ENCODE measurements at regions not wholly inside any gene's neighbourhood (a gene's known extent, or its start where the extent isn't known, plus 50 kb on each side); places are given as distances from the start of the nearest gene placed in this dataset.

DNA sequence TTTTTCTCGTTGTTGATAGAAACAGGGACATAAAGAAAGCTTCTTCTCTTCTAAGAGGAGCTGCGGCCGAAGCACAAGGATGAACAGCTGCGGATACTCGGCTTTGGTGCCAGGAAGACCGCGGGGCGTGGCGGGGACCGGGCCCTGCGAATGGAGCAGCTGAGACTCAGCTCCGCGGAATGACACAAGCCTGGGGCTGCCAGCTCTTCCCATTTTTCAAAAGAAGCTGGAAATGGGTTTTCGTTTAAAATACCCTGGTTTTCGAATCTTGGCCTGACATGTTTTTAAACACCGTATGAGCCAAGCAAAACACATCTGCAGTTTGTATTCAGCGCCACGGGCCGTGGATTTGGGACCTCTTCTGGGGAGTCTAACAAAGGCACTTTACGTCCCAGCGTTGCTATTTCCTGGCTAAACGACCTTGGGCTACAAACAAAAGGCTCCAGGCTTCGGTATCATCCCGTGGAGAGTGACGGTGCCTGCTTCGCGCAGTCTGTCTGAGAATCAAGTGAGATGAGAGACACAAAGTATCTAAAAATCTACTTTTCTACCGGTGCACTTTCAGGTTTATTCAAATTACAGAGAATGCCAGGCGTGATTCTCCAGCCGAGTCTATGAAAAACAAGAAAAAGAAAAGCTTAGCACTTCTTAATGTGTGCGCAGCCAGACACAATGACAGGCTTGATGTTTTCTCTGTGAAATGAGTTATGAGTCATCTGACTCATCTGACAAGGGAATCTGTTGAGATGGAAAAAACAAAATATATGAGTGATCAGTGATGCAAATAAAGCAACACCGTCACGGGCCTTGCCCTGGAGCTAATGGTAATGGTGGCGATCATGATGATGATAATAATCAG is 114.0 kb upstream of the TMEM132D start:
- no peak for DNase-seq

DNA sequence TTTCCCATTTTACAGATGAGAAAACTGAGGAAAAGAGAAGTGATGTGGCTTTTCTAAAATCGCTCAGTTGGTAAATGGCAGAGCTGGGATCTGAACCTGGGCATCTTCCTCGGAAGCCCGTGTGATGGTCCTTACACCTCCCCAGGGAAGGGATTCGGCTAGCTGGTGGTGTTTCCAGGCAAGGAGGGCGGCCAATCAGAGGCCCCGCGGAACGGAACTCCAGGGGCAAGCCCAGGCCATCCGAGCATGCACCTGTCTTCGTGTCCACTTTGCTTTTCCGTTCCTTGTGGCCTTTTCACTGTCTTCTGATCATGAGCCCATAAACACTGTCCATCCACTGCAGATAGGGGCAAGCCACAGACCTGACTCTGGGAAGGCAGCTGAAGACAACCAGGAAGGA is 114.8 kb upstream of the TMEM132D start:
- no peak for DNase-seq

DNA sequence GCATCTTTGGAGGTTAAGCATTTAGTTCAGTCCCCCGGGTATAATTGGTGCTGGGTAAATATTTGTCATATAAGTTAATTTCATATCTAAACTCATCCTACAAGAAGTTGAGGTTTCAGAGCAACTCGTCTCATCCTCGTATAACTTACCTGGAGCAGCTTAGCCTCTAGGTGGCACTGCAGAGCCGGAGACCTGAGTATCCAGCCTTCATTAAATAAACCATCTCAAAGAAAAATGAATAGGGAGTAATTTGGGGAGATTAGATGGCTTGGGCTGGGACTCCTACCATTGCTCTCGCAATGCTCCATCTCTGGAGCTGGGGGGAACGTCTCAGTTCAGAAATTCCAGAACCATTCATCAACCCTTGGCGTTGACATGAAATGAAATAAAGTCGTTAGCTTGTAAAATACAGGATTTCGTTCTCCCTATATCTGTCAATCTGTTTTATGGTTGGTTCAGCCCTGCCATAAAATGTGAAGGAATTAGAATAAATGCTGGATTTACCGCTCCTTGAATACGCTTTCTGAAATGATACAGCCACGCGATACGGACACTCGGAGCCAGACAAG is 122.9 kb upstream of the TMEM132D start:
- peak; percentile 43 for DNase-seq

DNA sequence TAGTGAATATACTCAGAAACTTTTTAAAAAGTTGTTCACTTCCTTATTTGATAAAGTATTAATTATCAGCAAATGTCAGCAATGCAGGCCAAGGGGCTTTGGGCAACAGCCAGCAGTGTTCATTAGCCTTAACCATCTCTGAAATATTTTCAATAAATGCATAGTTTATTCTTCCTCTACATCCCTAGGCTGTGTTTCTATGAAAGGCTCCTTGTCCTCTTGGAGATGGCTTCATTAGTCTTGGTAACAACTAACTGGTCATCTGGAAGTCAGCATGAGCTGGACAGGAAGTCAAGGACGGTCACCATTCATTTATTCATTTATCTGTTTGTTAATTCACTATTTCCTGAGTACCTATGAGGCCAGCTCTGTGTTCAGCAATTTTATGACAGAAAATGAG is 124.0 kb upstream of the TMEM132D start:
- no peak for DNase-seq

DNA sequence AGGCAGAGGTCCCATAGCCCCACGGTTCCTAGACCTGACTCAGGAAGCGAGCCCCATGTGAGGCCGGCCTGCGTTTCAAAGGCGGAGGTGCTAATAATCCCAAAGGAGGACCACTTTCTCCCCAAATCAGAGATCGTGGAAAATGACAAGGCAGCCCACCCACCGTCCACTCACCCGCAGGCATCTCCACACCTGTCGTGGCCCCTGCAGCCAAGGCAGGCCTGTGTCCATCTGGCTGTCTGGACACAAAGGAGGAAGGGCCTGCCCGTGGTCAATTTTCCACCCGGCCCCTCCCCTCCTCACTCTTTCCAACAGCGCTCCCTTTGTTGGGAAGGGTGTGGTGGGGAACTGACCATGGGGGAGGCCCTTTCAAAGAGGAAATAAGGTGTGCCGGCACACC is 125.3 kb upstream of the TMEM132D start:
- no peak for DNase-seq

DNA sequence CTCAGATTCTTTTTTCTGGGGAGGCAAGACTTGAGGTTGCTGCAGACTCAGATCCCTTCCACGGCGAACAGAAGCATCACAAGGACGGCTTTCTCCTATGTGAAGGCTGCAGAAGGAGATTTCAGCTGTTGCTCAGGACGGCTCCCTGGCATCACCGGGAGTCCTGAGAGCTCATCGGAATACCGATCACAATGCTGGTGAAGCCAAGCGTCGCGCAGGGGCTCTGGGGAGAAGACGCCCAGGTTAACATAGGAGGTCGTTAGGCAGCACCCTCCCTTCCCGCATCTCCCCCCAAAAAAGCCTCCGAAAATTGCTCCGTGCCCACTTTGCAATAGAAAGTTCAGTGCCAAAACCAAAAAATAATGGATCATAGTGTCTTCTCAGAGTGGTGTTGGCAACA is 127.2 kb upstream of the TMEM132D start:
- no peak for DNase-seq

DNA sequence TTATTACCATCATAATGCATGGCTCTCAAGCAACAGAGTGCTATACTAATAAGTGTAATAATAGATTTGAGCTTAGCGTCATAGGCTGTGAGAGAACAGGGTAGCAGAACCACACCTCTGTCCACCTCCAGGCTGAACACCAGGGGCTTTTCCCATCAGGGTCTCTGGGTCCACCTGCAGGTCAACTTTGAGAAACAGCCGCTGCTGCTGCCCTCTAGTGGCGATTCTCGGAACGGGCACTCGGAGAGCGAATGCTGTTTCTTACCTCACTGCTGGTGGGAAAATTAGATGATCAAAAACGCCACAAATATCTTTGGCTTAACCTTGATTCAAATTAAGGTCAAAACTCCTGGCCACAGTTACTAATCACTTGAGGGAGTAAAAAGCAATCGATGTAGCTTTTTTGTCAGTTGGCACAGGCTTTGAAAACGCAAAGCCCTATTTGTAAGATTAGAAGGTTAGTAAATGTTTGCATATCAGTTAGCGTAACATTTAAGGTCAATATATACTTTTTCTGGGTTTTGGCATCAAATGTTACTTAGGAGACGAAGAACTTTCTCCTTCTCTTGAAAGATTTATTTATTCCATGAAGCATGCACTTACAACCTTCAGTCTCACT is 127.9 kb upstream of the TMEM132D start:
- DNase-seq, result peak; percentile 63

DNA sequence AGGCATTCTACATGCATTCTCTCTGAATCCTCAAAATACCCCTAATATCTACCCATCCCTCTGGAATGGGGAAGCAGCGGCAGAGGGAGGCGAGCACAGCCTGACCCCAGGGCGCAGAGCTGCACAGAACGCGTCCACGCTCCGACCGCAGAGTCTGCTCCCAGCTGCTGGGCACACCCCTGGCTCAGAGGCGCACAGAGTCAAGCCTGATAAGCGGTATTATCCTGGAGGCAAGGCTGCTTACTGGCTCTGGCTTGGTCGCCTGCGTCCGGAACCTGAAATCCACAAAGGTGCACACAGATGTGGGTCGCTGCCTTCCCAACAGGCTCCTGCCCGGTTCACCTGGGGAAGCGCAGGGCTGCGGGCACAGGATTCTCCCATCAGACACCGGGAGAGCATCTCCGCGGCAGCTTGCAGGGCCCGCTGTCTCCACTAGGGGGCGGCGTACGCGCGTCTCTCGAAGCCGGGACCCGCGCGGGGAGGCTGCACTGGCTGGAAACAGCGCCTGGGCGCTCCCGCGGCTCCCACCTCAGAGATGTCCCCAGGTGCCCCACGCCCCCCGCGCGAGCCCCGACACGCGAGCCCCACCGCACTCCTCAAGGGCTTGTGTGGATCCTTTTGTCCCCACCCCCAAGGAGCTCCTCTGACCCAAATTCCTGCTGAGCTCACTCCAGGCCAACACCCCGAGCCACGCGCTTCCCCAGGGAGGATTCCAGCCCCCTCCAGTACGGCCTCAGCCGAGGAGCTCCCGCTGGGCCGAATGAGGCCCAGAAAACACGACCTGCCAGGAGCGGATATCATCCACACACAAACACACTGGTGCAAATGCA is 120.1 kb upstream of the FZD10 start:
- no peak for DNase-seq

DNA sequence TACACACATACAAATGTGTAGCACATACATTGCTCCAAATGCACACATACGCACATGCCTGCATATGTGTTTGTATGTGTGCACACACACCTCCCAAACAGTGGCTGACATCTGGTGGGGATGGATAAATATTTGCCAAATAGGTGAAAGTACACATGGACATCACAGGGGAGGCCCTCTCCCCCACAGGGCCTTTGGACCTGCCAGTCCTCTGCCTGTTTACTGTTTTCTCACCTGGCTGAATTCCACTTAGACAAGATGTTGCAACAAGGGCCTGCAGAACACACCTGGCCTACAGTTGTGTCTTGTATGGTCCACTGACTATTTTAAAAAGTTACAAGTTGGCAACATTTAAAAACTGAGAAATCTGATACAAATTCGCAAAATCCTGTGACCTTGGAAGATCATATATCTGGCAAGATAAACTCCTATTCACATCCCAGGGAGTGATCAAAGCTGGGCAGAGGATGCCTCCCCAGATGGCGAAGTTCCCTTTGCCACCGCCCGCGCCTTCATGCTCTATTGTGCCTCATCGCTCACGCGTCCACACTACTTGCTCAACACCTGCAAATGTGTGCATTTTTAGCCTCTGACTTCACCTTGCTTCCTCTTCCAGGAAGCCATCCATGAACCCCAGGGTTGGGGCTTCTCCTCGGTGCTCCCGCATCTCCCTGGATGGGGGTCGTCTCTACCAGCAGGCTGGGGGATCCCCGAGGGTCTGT is 118.4 kb upstream of the FZD10 start:
- DNase-seq, result no peak

DNA sequence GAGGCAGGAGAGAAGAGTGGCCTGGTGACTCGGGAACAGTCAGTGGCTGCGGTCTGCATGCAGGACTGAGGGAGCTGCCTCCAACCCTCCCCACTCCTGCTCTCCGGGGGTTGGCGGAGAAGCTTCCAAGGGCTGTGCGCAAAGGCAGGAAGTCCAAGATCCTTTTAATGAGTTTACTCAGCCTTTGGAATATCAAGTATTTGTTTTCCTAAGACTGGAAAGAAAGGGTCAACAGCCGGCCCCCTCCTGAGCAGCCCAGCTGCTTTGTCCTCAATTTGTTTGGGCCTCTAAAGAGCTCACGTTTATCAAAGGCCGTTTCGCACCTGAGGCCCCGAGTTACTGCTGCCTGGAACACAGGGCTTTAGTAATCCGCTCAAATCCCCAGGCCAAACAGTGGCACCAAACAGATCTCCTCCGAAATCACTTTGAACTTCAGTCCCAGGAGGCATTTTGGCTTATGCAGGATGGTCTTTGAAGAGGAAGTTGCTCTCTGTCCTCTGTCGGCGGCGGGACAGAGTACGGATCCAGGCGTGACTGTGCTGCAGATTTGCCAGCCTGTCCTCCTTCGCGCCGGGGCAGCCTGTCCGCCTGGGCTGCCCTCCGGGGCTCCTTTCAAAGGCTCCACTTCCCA is 117.2 kb upstream of the FZD10 start:
- DNase-seq, result no peak

DNA sequence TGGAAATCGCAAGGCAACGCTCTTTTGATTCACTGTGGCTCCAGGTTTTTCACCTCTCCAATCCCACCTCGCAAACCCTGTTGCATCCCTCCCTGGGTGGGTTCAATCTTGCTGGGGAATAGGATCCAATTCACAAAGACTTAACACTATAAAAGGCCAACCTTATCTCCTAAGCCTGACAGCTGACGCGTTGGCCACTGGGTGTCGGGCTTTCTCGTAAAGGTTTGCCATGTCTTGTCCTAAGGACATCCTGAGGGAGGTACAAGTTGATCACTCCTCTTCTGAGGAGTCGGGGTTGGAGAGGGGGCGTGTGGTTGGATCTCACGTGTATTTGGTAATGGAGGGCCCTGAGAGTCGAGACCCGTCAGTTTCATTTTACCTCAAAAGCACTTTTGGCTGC is 112.6 kb upstream of the FZD10 start:
- DNase-seq, result no peak

DNA sequence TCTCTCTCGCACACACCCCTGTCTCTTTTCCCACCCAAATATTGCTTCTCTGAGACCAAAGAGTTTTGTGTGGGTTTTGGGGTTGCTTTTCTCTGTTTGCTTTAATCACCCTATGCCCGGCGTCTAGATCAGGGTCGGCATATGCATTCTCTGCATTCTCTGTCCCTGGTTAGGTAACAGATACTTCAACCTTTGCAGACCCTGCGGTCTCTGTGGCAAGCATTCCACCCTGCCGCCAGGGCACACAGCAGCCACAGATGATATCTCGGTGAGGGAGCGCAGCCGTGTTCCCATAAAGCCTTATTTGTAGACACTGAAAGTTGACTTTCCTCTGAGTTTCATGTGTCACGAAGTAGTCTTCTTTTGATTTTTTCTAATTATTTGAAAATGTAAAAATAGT is 110.4 kb upstream of the FZD10 start:
- DNase-seq, result no peak

DNA sequence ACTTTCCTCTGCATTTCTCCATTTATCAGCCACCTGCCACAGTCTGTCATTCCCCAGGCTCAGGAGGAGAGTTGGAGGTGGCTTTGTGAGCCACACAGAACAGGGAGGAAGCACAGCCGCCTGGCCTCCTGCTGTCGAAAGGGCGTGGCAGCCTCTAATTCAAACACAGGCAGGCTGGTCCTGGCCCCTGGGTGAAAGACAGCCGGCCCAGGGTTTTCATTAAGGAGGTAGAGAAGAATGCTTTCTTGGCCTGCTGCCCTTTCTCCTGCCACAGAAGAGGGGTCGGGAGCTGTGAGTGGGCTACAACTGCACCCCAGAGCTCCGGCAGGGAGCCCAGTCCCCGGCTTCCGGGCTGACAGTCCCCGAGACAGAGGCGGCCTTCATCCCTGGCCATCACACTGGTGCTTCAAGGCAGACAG is 108.6 kb upstream of the FZD10 start:
- DNase-seq, result no peak

DNA sequence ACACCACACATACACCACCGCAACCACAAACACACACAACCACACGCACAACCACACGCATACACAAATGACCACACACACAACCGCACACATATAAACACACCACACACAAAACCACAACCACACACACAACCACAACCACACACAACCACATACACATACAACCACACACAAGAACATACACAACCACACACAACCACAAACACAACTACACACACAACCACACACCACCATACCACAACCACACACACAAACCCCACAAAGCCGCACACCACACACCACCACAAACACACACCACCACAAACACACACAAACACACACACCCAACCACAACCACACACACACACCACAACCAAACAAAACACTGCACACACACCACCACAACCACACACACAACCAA is 107.5 kb upstream of the FZD10 start:
- DNase-seq, result no peak

DNA sequence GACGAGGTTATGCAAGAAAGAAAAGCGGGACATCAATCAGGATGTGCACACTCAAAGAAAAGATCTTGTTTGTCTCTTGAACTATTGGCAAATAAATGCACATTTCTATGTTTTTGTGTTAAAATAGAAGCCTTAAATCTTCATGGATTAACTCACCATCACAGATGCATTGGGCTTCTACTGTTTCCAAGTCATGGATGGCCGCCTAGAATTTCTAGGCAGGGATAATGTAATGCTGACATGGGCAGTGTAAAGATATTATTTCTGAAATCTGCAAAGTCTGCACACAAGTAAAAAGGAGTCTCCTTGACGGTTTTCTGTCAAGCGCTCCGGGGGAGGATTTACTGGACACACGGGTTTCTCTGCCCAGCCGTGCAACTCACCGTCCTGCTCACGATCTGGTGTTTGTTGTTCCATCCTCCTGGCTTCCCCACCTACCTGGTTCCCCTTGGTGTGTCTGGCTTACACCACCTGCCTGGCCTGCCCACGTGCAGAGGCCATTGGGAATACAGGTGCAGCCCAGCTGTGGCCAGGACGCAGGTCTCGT is 103.3 kb upstream of the FZD10 start:
- DNase-seq, result no peak

DNA sequence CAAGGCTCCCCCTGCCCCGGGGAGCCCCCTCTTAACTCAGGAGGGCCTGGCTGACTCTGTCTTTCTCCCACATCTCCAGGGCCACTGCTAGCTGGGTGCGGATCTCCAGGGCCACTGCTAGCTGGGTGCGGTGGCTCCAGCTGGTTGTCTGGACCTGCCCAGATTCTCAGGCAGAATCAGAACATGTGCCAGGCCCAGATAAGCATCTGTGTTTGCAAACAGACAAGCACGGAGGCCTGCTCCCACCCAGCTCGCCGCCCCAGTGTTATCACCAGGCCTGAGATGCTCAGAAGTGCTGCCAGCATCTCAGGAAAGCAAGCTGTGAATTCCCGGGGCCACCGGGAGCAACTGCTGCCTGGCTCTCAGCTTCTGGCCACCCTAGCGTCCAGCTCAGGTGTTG is 98.4 kb upstream of the FZD10 start:
- DNase-seq, result no peak

DNA sequence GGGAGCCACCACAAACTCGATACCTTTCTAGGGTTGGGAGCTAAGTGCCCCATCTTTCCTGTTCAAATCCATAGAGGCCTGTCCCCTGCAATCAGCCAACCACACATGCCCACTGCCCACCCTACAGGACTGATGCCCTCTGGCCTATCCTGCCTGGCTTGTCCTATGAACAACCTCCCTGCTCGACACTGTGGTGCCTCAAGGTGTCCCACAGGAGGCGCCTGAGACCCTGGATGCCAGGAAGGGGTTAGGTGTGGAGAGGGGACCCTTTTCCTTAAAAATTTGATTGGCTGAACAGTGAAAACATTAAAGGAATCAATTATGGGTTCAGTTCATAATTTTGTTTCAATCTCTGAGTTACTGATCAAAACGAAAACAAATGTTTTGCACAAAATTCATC is 97.3 kb upstream of the FZD10 start:
- no peak for DNase-seq

DNA sequence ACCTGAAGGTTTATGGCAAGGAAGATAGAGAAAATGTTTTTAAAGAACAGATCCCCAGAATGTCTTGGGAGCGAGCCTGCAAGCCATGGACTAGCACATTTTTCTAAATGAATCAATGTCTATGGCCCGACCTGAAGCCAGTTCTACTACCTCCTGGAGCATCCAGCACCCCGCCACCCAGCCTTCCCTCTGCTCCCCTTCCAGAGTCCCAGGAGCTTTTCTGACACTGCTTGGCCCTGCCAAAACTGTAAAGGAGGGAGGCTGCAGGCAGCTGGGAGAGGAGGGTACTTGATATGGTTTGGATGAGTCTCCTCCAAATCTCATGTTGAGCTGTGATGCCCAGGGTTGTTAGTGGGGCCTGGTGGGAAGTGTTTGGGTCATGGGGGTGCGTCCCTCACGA is 95.5 kb upstream of the FZD10 start:
- no peak for DNase-seq

DNA sequence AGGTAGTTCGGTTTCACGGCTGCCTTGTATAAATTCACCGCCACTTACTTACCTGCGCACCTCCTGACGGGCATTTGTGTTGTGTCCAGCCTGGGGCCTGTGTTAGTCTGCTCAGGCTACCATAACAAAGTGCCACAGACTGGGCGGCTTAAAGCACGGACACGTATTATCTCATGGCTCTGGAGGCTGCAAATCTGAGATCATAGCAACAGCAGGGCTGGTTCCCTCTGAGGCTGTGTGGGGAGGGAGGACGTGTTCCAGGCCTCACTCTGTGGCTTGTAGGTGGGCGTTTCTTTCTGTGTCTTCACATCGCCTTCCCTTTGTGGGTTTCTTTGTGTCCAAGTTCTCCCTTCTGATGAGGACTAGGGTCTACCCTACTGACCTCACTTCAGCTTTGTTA is 93.5 kb upstream of the FZD10 start:
- no peak for DNase-seq

DNA sequence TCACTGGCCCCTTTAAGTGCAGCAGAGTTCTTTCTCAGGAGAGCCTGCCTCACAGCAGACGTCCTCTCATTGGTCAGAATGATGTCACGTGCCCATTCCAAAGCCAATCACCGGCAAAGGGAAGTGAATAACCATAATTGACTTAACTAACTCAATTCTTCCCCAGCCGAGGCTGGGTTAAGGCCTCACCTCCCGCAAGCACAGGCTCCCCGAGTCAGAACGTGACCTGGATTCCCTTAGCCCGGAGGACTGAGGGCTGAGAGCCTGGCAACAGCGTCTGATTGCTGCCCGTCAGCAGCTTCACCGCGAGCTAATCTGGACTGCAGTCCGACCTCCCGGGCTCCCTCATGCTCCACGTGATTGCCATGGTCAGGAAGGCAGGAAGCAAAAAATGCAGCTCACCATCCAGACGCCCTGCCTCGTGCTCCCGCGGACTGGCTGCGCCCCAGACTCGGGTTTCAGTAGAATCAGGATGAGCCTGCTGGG is 92.1 kb upstream of the FZD10 start:
- DNase-seq, result no peak

DNA sequence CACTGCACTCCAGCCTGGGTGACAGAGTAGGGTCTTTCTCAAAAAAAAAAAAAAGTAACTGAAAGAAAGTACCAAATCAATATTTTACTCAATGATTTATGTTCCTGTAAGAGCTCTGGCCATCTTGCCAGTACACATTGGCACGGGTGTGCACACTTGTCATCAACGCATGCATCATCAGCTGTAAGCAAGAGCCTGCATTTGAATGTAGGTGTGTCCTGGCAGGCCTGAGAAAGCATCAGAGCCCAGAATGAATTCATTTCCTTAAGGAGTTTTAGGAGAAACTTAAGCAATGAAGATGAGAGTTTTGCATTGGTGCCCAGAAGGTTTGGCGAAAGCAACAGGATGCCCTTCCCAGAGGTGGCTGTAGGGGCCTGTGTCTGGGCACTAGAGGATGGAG is 88.5 kb upstream of the FZD10 start:
- DNase-seq, result no peak
